Erythroblast (primary cell): ENCODE measurements at regions not wholly inside any gene's neighbourhood (a gene's known extent, or its start where the extent isn't known, plus 50 kb on each side); places are given as distances from the start of the nearest gene placed in this dataset.

Experiments
- GATA1 ChIP-seq: IDR thresholded peaks from 2 replicates; pipeline ENCODE4 v1.6.1; 2011; ENCODE audit warnings: low read depth, mild to moderate bottlenecking, control low read depth, low read length, moderate library complexity
- POLR2A ChIP-seq: IDR thresholded peaks from 2 replicates; pipeline ENCODE4 v1.6.1; 2011; ENCODE audit warnings: mild to moderate bottlenecking, low read length

GRCh38 chr7:12951397-12951801, 264.0 kb downstream of the ARL4A start:
- TF ChIP-seq POLR2A (no peak), GATA1 (no peak)
